ENCODE measurements at regions not wholly inside any gene's neighbourhood (a gene's known extent, or its start where the extent isn't known, plus 50 kb on each side); places are given as distances from the start of the nearest gene placed in this dataset.
"Not testable (repeated sequence)": the region's sequence is repeated elsewhere in the genome, so short reads cannot be mapped to it uniquely, and the experiment has no call there.

- no peaks in the 10 kb centered on the region for H3K27me3 ChIP-seq (ENCODE audit: control insufficient read depth in 2 of 2, insufficient read depth in 2 of 2, low read length in 2 of 2)
- ChIA-PET CTCF (no interaction called here), POLR2A (no interaction called here)
- intact Hi-C loops (cut with micrococcal nuclease): no loop called here
- TF ChIP-seq POLR2A (IDR thresholded peaks at IDR 0.05; ENCODE audit: low read depth, low read length): no peak
- no peak overlapping the region for H3K9ac ChIP-seq (replicated peaks; ENCODE audit: extremely low read depth, insufficient read depth, low read length)
- BruUV-seq (replicated peaks): no TSS peak
- H3K79me2 ChIP-seq (ENCODE audit: control insufficient read depth, insufficient read depth, low read length): no peaks in the 10 kb centered on the region
- H2AFZ ChIP-seq (ENCODE audit: low read depth, low read length): no peak overlapping the region
- no peak for DNase-seq (ENCODE audit: low read depth, low spot score)
- no peaks in the 10 kb centered on the region for H3K36me3 ChIP-seq (ENCODE audit: control insufficient read depth in 2 of 2, extremely low read depth in 1 of 2, insufficient read depth in 2 of 2, low read length in 2 of 2)
- H3K4me2 ChIP-seq (ENCODE audit: insufficient read depth, low read length): no peak overlapping the region
- FAIRE-seq: no peak
- no peak overlapping the region for H3K27ac ChIP-seq (ENCODE audit: insufficient read depth, low read depth, low read length)
- no peaks in the 10 kb centered on the region for H3K4me1 ChIP-seq (ENCODE audit: control insufficient read depth, extremely low read depth, insufficient read depth, low read length)
- no peaks in the 10 kb centered on the region for H3K9me1 ChIP-seq (replicated peaks; ENCODE audit: control insufficient read depth, extremely low read depth, insufficient read depth, low read length)
- no peaks in the 10 kb centered on the region for H4K20me1 ChIP-seq (replicated peaks; ENCODE audit: control insufficient read depth, extremely low read depth, insufficient read depth, low read length)
- H3K4me3 ChIP-seq (replicated peaks in 1 of 3; ENCODE audit: insufficient read depth in 1 of 3, low read depth in 1 of 3, low read length in 3 of 3): no peak overlapping the region
- H3K9me3 ChIP-seq (replicated peaks; ENCODE audit: control insufficient read depth, insufficient read depth, low read length): peaks cover 2% of the 10 kb centered on the region
- dilution Hi-C loops (cut with MboI; ENCODE audit: extremely low pct_ligation_motif_present, low sequenced_read_pairs): no loop called here
Measured at GRCh38 chr14:98931911-98932310, 340.1 kb downstream of the BCL11B start.

DNA sequence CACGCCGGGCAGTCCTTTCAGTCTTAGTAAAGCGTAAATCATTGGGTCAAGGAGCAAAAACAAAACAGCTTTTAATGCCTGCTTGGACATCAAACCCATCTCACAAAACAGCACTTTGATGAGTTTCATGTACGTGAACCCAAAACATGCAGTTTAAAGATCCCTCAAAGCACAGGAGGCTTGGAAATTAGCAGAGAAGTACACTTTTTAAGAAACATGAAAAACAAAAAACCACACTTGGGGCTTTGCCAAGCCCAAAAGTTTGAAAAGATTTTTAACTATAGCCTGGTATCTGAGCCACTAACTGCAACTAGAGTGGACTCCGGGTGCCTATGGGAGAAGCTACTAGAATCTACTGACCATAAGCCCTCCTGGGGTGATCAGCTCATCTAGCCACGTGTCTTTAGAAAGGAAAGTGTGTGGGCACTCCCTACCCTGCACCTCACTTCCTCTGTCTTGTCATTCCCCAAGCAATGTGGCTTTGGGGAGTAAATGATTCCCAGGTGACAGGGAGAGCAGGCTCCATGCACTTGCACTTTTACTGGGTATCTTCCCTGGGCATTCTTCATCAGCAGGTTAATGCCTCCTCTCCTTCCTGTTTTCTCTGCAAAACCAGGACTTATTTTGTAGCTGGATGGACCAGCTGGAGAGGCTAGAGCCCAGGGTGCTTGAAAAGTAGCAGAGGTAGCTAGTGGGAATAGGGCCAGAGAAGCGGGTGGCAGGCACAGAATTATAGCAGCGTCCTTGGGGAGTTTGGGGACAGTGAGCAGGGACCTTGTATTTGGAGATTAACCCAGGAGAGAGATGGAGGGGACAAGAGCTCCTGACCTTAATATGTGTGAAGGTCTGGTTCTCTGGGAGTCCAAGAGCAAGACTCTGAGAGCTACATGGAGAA lies 339.3 kb downstream of the BCL11B start:
- dilution Hi-C loops (cut with MboI; ENCODE audit: extremely low pct_ligation_motif_present, low sequenced_read_pairs) (no loop called here), intact Hi-C loops (cut with micrococcal nuclease) (no loop called here)
- Histone ChIP-seq H3K79me2 (ENCODE audit: control insufficient read depth, insufficient read depth, low read length) (no peaks in the 10 kb centered on the region), H3K4me1 (ENCODE audit: control insufficient read depth, extremely low read depth, insufficient read depth, low read length) (no peaks in the 10 kb centered on the region), H3K27ac (ENCODE audit: insufficient read depth, low read depth, low read length) (no peak overlapping the region), H3K9ac (replicated peaks; ENCODE audit: extremely low read depth, insufficient read depth, low read length) (no peak overlapping the region), H4K20me1 (replicated peaks; ENCODE audit: control insufficient read depth, extremely low read depth, insufficient read depth, low read length) (no peaks in the 10 kb centered on the region), H2AFZ (ENCODE audit: low read depth, low read length) (no peak overlapping the region), H3K4me3 (replicated peaks in 1 of 3; ENCODE audit: insufficient read depth in 1 of 3, low read depth in 1 of 3, low read length in 3 of 3) (no peak overlapping the region), H3K9me3 (replicated peaks; ENCODE audit: control insufficient read depth, insufficient read depth, low read length) (peaks cover 6% of the 10 kb centered on the region), H3K27me3 (ENCODE audit: control insufficient read depth in 2 of 2, insufficient read depth in 2 of 2, low read length in 2 of 2) (no peaks in the 10 kb centered on the region), H3K9me1 (replicated peaks; ENCODE audit: control insufficient read depth, extremely low read depth, insufficient read depth, low read length) (no peaks in the 10 kb centered on the region), H3K4me2 (ENCODE audit: insufficient read depth, low read length) (no peak overlapping the region), H3K36me3 (ENCODE audit: control insufficient read depth in 2 of 2, extremely low read depth in 1 of 2, insufficient read depth in 2 of 2, low read length in 2 of 2) (no peaks in the 10 kb centered on the region)
- TF ChIP-seq CTCF (IDR thresholded peaks at IDR 0.05; ENCODE audit: extremely low read depth in 1 of 2, insufficient read depth in 1 of 2, low read depth in 1 of 2, low read length in 2 of 2): no peak
- TF ChIP-seq JUN (IDR thresholded peaks at IDR 0.05; ENCODE audit: borderline replicate concordance, insufficient read depth, insufficient read length, low read depth): no peak
- TF ChIP-seq, protein P1, sequence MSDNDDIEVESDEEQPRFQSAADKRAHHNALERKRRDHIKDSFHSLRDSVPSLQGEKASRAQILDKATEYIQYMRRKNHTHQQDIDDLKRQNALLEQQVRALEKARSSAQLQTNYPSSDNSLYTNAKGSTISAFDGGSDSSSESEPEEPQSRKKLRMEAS (IDR thresholded peaks at IDR 0.05; ENCODE audit: insufficient read depth, insufficient read length): no peak
- no peak for TF ChIP-seq GATA2 (IDR thresholded peaks at IDR 0.05; ENCODE audit: insufficient read depth, insufficient read length, low read depth, low read length)
- no peak for DNase-seq (ENCODE audit: low read depth, low spot score)
- FAIRE-seq: no peak
- no TSS peak for BruUV-seq (replicated peaks)
- ChIA-PET POLR2A (no interaction called here), CTCF (no interaction called here)

- H3K9me1 ChIP-seq (replicated peaks; ENCODE audit: control insufficient read depth, extremely low read depth, insufficient read depth, low read length); dilution Hi-C loops (cut with MboI; ENCODE audit: extremely low pct_ligation_motif_present, low sequenced_read_pairs); POLR2A ChIA-PET; H3K79me2 ChIP-seq (ENCODE audit: control insufficient read depth, insufficient read depth, low read length); DNase-seq (ENCODE audit: low read depth, low spot score); H3K27me3 ChIP-seq (ENCODE audit: control insufficient read depth in 2 of 2, insufficient read depth in 2 of 2, low read length in 2 of 2); H3K27ac ChIP-seq (ENCODE audit: insufficient read depth, low read depth, low read length); H3K9ac ChIP-seq (replicated peaks; ENCODE audit: extremely low read depth, insufficient read depth, low read length); H3K4me2 ChIP-seq (ENCODE audit: insufficient read depth, low read length); H3K9me3 ChIP-seq (replicated peaks; ENCODE audit: control insufficient read depth, insufficient read depth, low read length); FAIRE-seq; H3K4me1 ChIP-seq (ENCODE audit: control insufficient read depth, extremely low read depth, insufficient read depth, low read length); H3K4me3 ChIP-seq (replicated peaks in 1 of 3; ENCODE audit: insufficient read depth in 1 of 3, low read depth in 1 of 3, low read length in 3 of 3); BruUV-seq (replicated peaks); H2AFZ ChIP-seq (ENCODE audit: low read depth, low read length); intact Hi-C loops (cut with micrococcal nuclease); CTCF ChIA-PET; H4K20me1 ChIP-seq (replicated peaks; ENCODE audit: control insufficient read depth, extremely low read depth, insufficient read depth, low read length); H3K36me3 ChIP-seq (ENCODE audit: control insufficient read depth in 2 of 2, extremely low read depth in 1 of 2, insufficient read depth in 2 of 2, low read length in 2 of 2): not testable (repeated sequence)
Measured at GRCh38 chr14:98934569-98934968, 337.4 kb downstream of the BCL11B start.
